GM20000 (cell line): ENCODE measurements at regions not wholly inside any gene's neighbourhood (a gene's known extent, or its start where the extent isn't known, plus 50 kb on each side); places are given as distances from the start of the nearest gene placed in this dataset.

ENCODE experiments used
- DNase-seq: peaks from one replicate; pipeline ENCODE4 v3.0.0; 2012; ENCODE audit warnings: low spot score
- CTCF ChIP-seq: IDR thresholded peaks from 2 replicates; pipeline ENCODE4 v1.5.1; 2012; ENCODE audit warnings: mild to moderate bottlenecking, control low read depth; ENCODE audit errors: extremely low read depth, missing control alignments

GRCh38 chr4:74659576-74660411, 134.5 kb downstream of the BTC start:
- no peak for DNase-seq
- no peak for TF ChIP-seq CTCF

GRCh38 chr4:74660866-74661265, 133.5 kb downstream of the BTC start:
- no peak for DNase-seq
- no peak for TF ChIP-seq CTCF

- no peak for DNase-seq
- no peak for TF ChIP-seq CTCF
These were observed 132.7 kb downstream of the BTC start for GRCh38 chr4:74661427-74662201.

- TF ChIP-seq CTCF: no peak
- DNase-seq: no peak
These were observed 130.7 kb downstream of the BTC start for GRCh38 chr4:74663631-74664030.

- no peak for DNase-seq
- TF ChIP-seq CTCF: no peak
These were observed 129.0 kb downstream of the BTC start for GRCh38 chr4:74665346-74665745.

GRCh38 chr4:74665876-74666275, 128.4 kb downstream of the BTC start:
- DNase-seq: no peak

More at GRCh38 chr4:74665876-74666275, 128.4 kb downstream of the BTC start:
- TF ChIP-seq CTCF: no peak
